GM12878 (cell line): ENCODE measurements at regions not wholly inside any gene's neighbourhood (a gene's known extent, or its start where the extent isn't known, plus 50 kb on each side); places are given as distances from the start of the nearest gene placed in this dataset.

Experiments
- ATAC-seq: fragments of 200-7000 bp; cut with Tn5 transposase; 3 replicates; pipeline ENCODE4 v1.9.1; 2020; ENCODE audit warnings: mild to moderate bottlenecking, moderate library complexity
- BruUV-seq: library from RNA; stranded (reverse); fragments of 400-500 nt; replicated peaks from 2 replicates; lab custom pipeline; 2021; lab: Mats Ljungman, UMichigan
- CTCF ChIA-PET: fragments of 300-600 bp; sonication (Branson Sonifier 250); formaldehyde crosslinking; extraction: SDS; loops from one replicate; lab custom pipeline; 2021; ENCODE audit warnings: inconsistent platforms; lab: Yijun Ruan, JAX
- POLR2A ChIA-PET: fragments of 350-600 bp; formaldehyde crosslinking; extraction: SDS; loops from one replicate; lab custom pipeline; 2021; ENCODE audit warnings: inconsistent platforms; lab: Charles Lee
- RAD21 ChIA-PET: fragments of 300-600 bp; sonication (Branson Sonifier 250); formaldehyde crosslinking; loops from one replicate; lab custom pipeline; 2023; ENCODE audit warnings: antibody characterized with exemption; ENCODE audit not compliant: unreplicated experiment; lab: Charles Lee
- SMC1A ChIA-PET: fragments of 300-600 bp; sonication (Branson Sonifier 250); formaldehyde crosslinking; loops from one replicate; lab custom pipeline; 2023; ENCODE audit not compliant: unreplicated experiment, uncharacterized antibody; lab: Charles Lee
- DNase-seq: peaks from one replicate; pipeline ENCODE4 v3.0.0-alpha.2; 2011; ENCODE audit warnings: low read depth, low spot score
- FAIRE-seq: peaks from 3 replicates; lab custom pipeline; 2011; peaks lifted over from hg19 to GRCh38; lab: Jason Lieb, UNC
- H2AFZ ChIP-seq: 2 replicates; pipeline ENCODE4 v1.6.0; 2011; ENCODE audit warnings: low read depth, low read length, control low read depth; ENCODE audit not compliant: control insufficient read depth
- H3K27ac ChIP-seq: 2 replicates; pipeline ENCODE4 v1.5.1; 2011; ENCODE audit warnings: control low read depth; ENCODE audit not compliant: control insufficient read depth, insufficient read depth
- H3K27me3 ChIP-seq, 2 experiments: replicated peaks in 1 of 2; 2 replicates each; pipeline versions ENCODE4 v1.6.0 to v1.6.1; 2011; ENCODE audit warnings: low read length in 1 of 2; ENCODE audit not compliant: control insufficient read depth in 2 of 2, insufficient read depth in 2 of 2
- H3K36me3 ChIP-seq, 2 experiments: 2 replicates each; pipeline ENCODE4 v1.5.1; 2011; ENCODE audit warnings: low read length in 1 of 2; ENCODE audit not compliant: control insufficient read depth in 2 of 2, insufficient read depth in 2 of 2
- H3K4me1 ChIP-seq: 2 replicates; pipeline ENCODE4 v1.6.1; 2011; ENCODE audit warnings: mild to moderate bottlenecking, low read length, moderate library complexity, mixed read lengths; ENCODE audit not compliant: control insufficient read depth, insufficient read depth
- H3K4me2 ChIP-seq: 2 replicates; pipeline ENCODE4 v1.6.0; 2011; ENCODE audit warnings: control low read depth; ENCODE audit not compliant: control insufficient read depth, insufficient read depth
- H3K4me3 ChIP-seq: fragments of 200-600 bp; sonication (generic); 2 replicates; pipeline ENCODE4 v1.5.1; 2016
- H3K79me2 ChIP-seq: 2 replicates; pipeline ENCODE4 v1.6.0; 2011; ENCODE audit warnings: low read length; ENCODE audit not compliant: control insufficient read depth, insufficient read depth
- H3K9ac ChIP-seq: 2 replicates; pipeline ENCODE4 v1.8.0; 2011; ENCODE audit warnings: low read length, control low read depth, mixed read lengths; ENCODE audit not compliant: control insufficient read depth, insufficient read depth
- H3K9me3 ChIP-seq: replicated peaks from 3 replicates; pipeline ENCODE4 v1.5.1; 2011; ENCODE audit warnings: mild to moderate bottlenecking, low read length; ENCODE audit not compliant: control insufficient read depth, insufficient read depth
- H4K20me1 ChIP-seq: 2 replicates; pipeline ENCODE4 v1.6.0; 2011; ENCODE audit not compliant: control insufficient read depth, insufficient read depth
- BCLAF1 ChIP-seq: fragments of 450-650 bp; IDR thresholded peaks from 2 replicates; pipeline ENCODE4 v1.6.1; 2017; ENCODE audit warnings: antibody characterized with exemption, mild to moderate bottlenecking, moderate library complexity
- BRCA1 ChIP-seq: IDR thresholded peaks from 2 replicates; pipeline ENCODE4 v1.6.1; 2011; ENCODE audit warnings: low read depth, low read length, improper control_type of control experiment
- EED ChIP-seq: sonication (generic); IDR thresholded peaks from 2 replicates; pipeline ENCODE4 v1.6.1; 2016; ENCODE audit warnings: antibody characterized with exemption, low read depth
- EGR1 ChIP-seq, 2 experiments: IDR thresholded peaks; 1 replicate in 1 of 2; 2 replicates in 1 of 2; pipeline ENCODE4 v1.6.1; 2011 to 2012; ENCODE audit warnings: low read depth in 2 of 2, low read length in 2 of 2, borderline replicate concordance in 1 of 2, mild to moderate bottlenecking in 1 of 2, moderate library complexity in 1 of 2
- GABPA ChIP-seq: IDR thresholded peaks from 2 replicates; pipeline ENCODE4 v1.6.1; 2014; ENCODE audit warnings: antibody characterized with exemption, low read depth, mild to moderate bottlenecking, inconsistent platforms
- HDGF ChIP-seq: fragments of 450-650 bp; IDR thresholded peaks from 2 replicates; pipeline ENCODE4 v1.6.1; 2016; ENCODE audit warnings: antibody characterized with exemption
- KLF5 ChIP-seq: fragments of 450-650 bp; IDR thresholded peaks from 2 replicates; pipeline ENCODE4 v1.6.1; 2014; ENCODE audit warnings: mild to moderate bottlenecking; ENCODE audit not compliant: partially characterized antibody
- PAX8 ChIP-seq: fragments of 450-650 bp; IDR thresholded peaks from 2 replicates; pipeline ENCODE4 v1.6.1; 2017; ENCODE audit warnings: mild to moderate bottlenecking, moderate library complexity
- POLR2AphosphoS2 ChIP-seq: IDR thresholded peaks from 2 replicates; pipeline ENCODE4 v1.6.1; 2011; ENCODE audit warnings: low read depth, mild to moderate bottlenecking, low read length, improper control_type of control experiment, moderate library complexity
- RELB ChIP-seq: fragments of 450-650 bp; IDR thresholded peaks from 2 replicates; pipeline ENCODE4 v1.6.1; 2017; ENCODE audit warnings: low read depth, mild to moderate bottlenecking, moderate library complexity
- TCF7 ChIP-seq: IDR thresholded peaks from 2 replicates; pipeline ENCODE4 v1.6.1; 2014; ENCODE audit warnings: antibody characterized with exemption, borderline replicate concordance
- WRNIP1 ChIP-seq: IDR thresholded peaks from 2 replicates; pipeline ENCODE4 v1.6.1; 2011; ENCODE audit warnings: low read depth, low read length, improper control_type of control experiment, borderline replicate concordance
- ZBED1 ChIP-seq: IDR thresholded peaks from 2 replicates; pipeline ENCODE4 v1.6.1; 2016; ENCODE audit warnings: borderline replicate concordance
- ZNF384 ChIP-seq: IDR thresholded peaks from 2 replicates; pipeline ENCODE4 v1.6.1; 2012; ENCODE audit warnings: low read depth, mild to moderate bottlenecking, low read length, improper control_type of control experiment, borderline replicate concordance
- WGBS: methylation state at CpG from one replicate; pipeline ENCODE4 v1.1.6; 2016; ENCODE audit warnings: low lambda C conversion rate; ENCODE audit not compliant: insufficient replicate concordance, insufficient coverage; ENCODE audit errors: missing lambda C conversion rate; 5-methylcytosine and 5-hydroxymethylcytosine counted together
- in situ Hi-C: fragments of 300-500 bp; cut with MboI; formaldehyde crosslinking; loops from 9 replicates; pipeline ENCODE4 v1.14.3; 2018; ENCODE audit warnings: mixed read lengths
- intact Hi-C: fragments of 100-400 bp; cut with micrococcal nuclease; formaldehyde crosslinking; loops from one replicate; pipeline ENCODE4 v1.14.2; 2022; ENCODE audit not compliant: unreplicated experiment
- TF ChIP-seq, protein P1 (sequence below): fragments of 450-650 bp; conservative IDR thresholded peaks from 2 replicates; pipeline ENCODE4 v1.6.1; 2017; ENCODE audit warnings: mild to moderate bottlenecking, moderate library complexity
- TF ChIP-seq, protein P2 (sequence below): fragments of 450-650 bp; IDR thresholded peaks from 2 replicates; pipeline ENCODE4 v1.6.1; 2016; ENCODE audit warnings: mild to moderate bottlenecking

GRCh38 chr6:21918666-21919065 lies 325.1 kb downstream of the SOX4 start (continued):
- TF ChIP-seq, protein P1, sequence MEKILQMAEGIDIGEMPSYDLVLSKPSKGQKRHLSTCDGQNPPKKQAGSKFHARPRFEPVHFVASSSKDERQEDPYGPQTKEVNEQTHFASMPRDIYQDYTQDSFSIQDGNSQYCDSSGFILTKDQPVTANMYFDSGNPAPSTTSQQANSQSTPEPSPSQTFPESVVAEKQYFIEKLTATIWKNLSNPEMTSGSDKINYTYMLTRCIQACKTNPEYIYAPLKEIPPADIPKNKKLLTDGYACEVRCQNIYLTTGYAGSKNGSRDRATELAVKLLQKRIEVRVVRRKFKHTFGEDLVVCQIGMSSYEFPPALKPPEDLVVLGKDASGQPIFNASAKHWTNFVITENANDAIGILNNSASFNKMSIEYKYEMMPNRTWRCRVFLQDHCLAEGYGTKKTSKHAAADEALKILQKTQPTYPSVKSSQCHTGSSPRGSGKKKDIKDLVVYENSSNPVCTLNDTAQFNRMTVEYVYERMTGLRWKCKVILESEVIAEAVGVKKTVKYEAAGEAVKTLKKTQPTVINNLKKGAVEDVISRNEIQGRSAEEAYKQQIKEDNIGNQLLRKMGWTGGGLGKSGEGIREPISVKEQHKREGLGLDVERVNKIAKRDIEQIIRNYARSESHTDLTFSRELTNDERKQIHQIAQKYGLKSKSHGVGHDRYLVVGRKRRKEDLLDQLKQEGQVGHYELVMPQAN: no peak
- TF ChIP-seq GABPA (no peak), ZBED1 (no peak)

DNA sequence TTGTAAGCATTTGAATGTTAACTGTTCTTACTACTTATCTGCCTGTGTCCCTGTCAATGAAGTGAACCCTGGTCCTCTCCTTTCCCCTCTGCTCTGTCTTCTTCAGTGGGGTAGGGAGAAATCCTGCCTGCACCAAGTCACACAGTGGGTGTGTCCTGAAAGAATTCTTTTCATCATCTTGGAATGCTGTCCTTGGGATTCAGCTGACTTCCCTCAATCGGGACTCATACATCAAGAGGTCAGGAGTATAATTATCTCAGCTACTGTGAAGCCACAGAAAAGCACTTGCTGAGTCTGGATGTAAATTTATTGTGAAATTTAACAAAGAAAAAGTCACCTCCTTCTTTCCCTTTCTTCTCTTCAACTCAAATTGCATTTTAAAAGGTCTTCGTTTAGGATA lies 328.5 kb downstream of the SOX4 start:
- Histone ChIP-seq H3K27me3 (no peaks in the 10 kb centered on the region), H3K36me3 (no peaks in the 10 kb centered on the region), H3K79me2 (no peaks in the 10 kb centered on the region), H3K4me2 (no peak overlapping the region), H2AFZ (no peak overlapping the region), H3K4me1 (peaks cover 9% of the 10 kb centered on the region), H3K9me3 (no peaks in the 10 kb centered on the region), H3K9ac (no peak overlapping the region), H3K27ac (no peak overlapping the region), H3K4me3 (no peak overlapping the region), H4K20me1 (no peaks in the 10 kb centered on the region)
- ATAC-seq (no peak), DNase-seq (no peak), FAIRE-seq (no peak)
- SMC1A ChIA-PET: interaction anchor here (0.9 to 1.6 kb wide), 2 partner anchors 10 to 21 kb away, joined by 3 read pairs; no protein-coding TSS in a partner anchor
- in situ Hi-C loops: no loop called here
- POLR2A ChIA-PET: no interaction called here
- no TSS peak for BruUV-seq
- TF ChIP-seq EGR1 (IDR thresholded peaks at IDR 0.05; ENCODE audit: borderline replicate concordance in 1 of 2, low read depth in 2 of 2, low read length in 2 of 2) (no peak), TCF7 (no peak), KLF5 (no peak), PAX8 (no peak), EED (no peak), POLR2AphosphoS2 (no peak), HDGF (no peak), WRNIP1 (no peak), BCLAF1 (no peak), ZNF384 (no peak), BRCA1 (no peak), RELB (no peak)
- TF ChIP-seq, protein P2, sequence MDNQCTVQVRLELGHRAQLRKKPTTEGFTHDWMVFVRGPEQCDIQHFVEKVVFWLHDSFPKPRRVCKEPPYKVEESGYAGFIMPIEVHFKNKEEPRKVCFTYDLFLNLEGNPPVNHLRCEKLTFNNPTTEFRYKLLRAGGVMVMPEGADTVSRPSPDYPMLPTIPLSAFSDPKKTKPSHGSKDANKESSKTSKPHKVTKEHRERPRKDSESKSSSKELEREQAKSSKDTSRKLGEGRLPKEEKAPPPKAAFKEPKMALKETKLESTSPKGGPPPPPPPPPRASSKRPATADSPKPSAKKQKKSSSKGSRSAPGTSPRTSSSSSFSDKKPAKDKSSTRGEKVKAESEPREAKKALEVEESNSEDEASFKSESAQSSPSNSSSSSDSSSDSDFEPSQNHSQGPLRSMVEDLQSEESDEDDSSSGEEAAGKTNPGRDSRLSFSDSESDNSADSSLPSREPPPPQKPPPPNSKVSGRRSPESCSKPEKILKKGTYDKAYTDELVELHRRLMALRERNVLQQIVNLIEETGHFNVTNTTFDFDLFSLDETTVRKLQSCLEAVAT: no peak
- intact Hi-C loops: no loop called here
- 54% methylated on average over 2 of the region's 2 CpGs for WGBS
- CTCF ChIA-PET: no interaction called here
- RAD21 ChIA-PET: no interaction called here
